IPS-NIHi7 (cell line): ENCODE measurements at regions not wholly inside any gene's neighbourhood (a gene's known extent, or its start where the extent isn't known, plus 50 kb on each side); places are given as distances from the start of the nearest gene placed in this dataset.

ENCODE experiments used
- DNase-seq: peaks from one replicate; pipeline ENCODE4 v3.0.0; 2012; ENCODE audit warnings: mixed read lengths; ENCODE audit errors: extremely low spot score

GRCh38 chrX:45777366-45777765 lies 576.7 kb upstream of the DIPK2B start:
- no peak for DNase-seq

- no peak for DNase-seq
Measured at GRCh38 chrX:45775468-45775867, 574.8 kb upstream of the DIPK2B start.

GRCh38 chrX:45774961-45775360 lies 574.3 kb upstream of the DIPK2B start:
- DNase-seq = no peak

- DNase-seq = no peak
Measured at GRCh38 chrX:45773572-45773971, 572.9 kb upstream of the DIPK2B start.

- DNase-seq = no peak
Measured at GRCh38 chrX:45771560-45772340, 571.1 kb upstream of the DIPK2B start.

GRCh38 chrX:45771114-45771513 lies 570.4 kb upstream of the DIPK2B start:
- DNase-seq = peak; percentile 13

GRCh38 chrX:45769761-45770582 lies 569.3 kb upstream of the DIPK2B start:
- DNase-seq = peak; percentile 24

- no peak for DNase-seq
Measured at GRCh38 chrX:45768666-45769236, 568.1 kb upstream of the DIPK2B start.

- no peak for DNase-seq
Measured at GRCh38 chrX:45766981-45767501, 566.4 kb upstream of the DIPK2B start.

GRCh38 chrX:45765767-45766166 lies 565.1 kb upstream of the DIPK2B start:
- no peak for DNase-seq

- DNase-seq = no peak
Measured at GRCh38 chrX:45765281-45765680, 564.6 kb upstream of the DIPK2B start.

- DNase-seq = no peak
Measured at GRCh38 chrX:45762699-45763647, 562.3 kb upstream of the DIPK2B start.

- DNase-seq = no peak
Measured at GRCh38 chrX:45761920-45762319, 561.2 kb upstream of the DIPK2B start.

- DNase-seq = no peak
Measured at GRCh38 chrX:45760187-45760742, 559.6 kb upstream of the DIPK2B start.

- DNase-seq = no peak
Measured at GRCh38 chrX:45758738-45759397, 558.2 kb upstream of the DIPK2B start.

GRCh38 chrX:45758319-45758718 lies 557.6 kb upstream of the DIPK2B start:
- DNase-seq = no peak

GRCh38 chrX:45757272-45757671 lies 556.6 kb upstream of the DIPK2B start:
- DNase-seq = no peak

GRCh38 chrX:45756557-45756956 lies 555.9 kb upstream of the DIPK2B start:
- no peak for DNase-seq

GRCh38 chrX:45755703-45756102 lies 555.0 kb upstream of the DIPK2B start:
- no peak for DNase-seq

GRCh38 chrX:45751156-45751555 lies 550.5 kb upstream of the DIPK2B start:
- no peak for DNase-seq
